Neural cell (in vitro differentiated cells): ENCODE measurements at regions not wholly inside any gene's neighbourhood (a gene's known extent, or its start where the extent isn't known, plus 50 kb on each side); places are given as distances from the start of the nearest gene placed in this dataset.

Source experiments
- CTCF ChIP-seq: fragments of 450-650 bp; IDR thresholded peaks from 2 replicates; pipeline ENCODE4 v1.5.1; 2014; ENCODE audit warnings: antibody characterized with exemption, mild to moderate bottlenecking, moderate library complexity; ENCODE audit not compliant: poor library complexity, severe bottlenecking
- EP300 ChIP-seq: fragments of 450-650 bp; conservative IDR thresholded peaks from 2 replicates; pipeline ENCODE4 v1.6.1; 2014; ENCODE audit warnings: antibody characterized with exemption, mild to moderate bottlenecking, moderate library complexity; ENCODE audit not compliant: poor library complexity, severe bottlenecking
- MXI1 ChIP-seq: fragments of 450-650 bp; conservative IDR thresholded peaks from 2 replicates; pipeline ENCODE4 v1.6.1; 2014; ENCODE audit warnings: antibody characterized with exemption, mild to moderate bottlenecking; ENCODE audit not compliant: poor library complexity, severe bottlenecking
- POLR2AphosphoS5 ChIP-seq: IDR thresholded peaks from 2 replicates; pipeline ENCODE4 v1.6.1; 2012
- REST ChIP-seq: IDR thresholded peaks from 2 replicates; pipeline ENCODE4 v1.6.1; 2012; ENCODE audit warnings: borderline replicate concordance

GRCh38 chr18:60722742-60723141, 350.2 kb upstream of the MC4R start:
- no peak for TF ChIP-seq MXI1
- TF ChIP-seq CTCF = no peak
- no peak for TF ChIP-seq EP300
- no peak for TF ChIP-seq POLR2AphosphoS5
- no peak for TF ChIP-seq REST
